ENCODE measurements at regions not wholly inside any gene's neighbourhood (a gene's known extent, or its start where the extent isn't known, plus 50 kb on each side); places are given as distances from the start of the nearest gene placed in this dataset.
A peak's percentile ranks its signal among the peaks of the same experiment; 100 is the strongest.

DNA sequence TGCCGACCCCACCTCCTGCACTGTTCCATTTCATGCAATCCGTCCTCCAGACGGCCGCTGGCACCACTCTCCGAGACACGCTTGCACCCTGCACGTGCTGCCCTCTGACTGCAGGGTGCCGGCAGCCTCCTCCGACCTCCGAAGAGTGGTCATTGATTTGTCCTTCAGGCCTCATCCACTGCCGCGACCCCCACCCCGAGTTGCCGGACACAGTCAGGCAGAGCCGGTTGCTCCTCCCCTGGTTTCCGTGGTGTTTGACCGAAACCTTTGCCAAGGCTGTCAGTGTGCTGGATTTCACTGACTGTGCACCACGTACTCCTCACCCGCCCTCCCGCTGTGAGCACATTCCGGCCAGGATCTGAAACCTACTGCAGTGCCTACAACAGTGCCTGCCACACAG is 156.4 kb upstream of the PDE10A start:
- DNase-seq (ENCODE audit: low spot score) = no peak

DNA sequence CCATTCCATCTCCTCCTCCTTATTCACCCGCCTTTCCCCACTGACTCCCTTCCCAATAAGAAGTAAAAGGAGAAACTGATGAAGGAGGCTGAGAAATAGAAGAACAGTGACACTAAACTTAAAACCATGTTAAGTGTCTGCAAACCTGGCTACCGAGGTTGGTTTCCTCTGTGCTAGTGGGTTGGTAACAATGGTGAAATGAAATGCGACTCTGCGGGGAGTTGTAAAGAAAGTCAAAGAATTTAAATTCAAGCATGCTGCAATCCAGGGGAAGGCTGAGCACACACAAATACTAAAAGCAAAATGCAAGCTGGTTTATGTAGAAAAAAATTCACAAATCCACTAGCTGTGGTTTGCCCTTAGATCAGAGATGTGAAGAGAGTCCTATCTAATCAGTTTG is 155.2 kb upstream of the PDE10A start:
- DNase-seq (ENCODE audit: low spot score) = no peak

- no peak for DNase-seq (ENCODE audit: low spot score)
These were observed 154.7 kb upstream of the PDE10A start for GRCh38 chr6:165817771-165818170.

- DNase-seq (ENCODE audit: low spot score) = no peak
These were observed 154.1 kb upstream of the PDE10A start for GRCh38 chr6:165817148-165817547.

GRCh38 chr6:165814679-165815078 is 151.6 kb upstream of the PDE10A start:
- no peak for DNase-seq (ENCODE audit: low spot score)

DNA sequence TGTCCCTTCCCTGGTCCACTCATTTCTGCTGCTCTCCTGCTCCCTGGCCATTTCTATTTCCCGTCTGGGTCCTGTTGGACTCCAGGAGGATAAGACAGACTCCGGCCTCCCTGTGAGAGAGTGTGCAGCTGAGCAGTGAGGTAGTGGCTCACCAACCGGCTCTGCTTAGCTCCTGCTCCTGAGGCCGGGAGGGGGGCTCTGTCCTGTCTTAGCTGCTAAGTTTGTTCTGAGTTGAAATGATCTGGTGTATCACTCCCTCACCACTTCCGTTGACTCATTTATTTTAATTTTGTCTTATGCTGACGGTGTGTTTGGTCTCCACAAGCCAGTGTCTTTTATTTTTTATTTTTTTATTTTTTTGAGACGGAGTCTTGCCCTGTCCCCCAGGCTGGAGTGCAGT is 148.5 kb upstream of the PDE10A start:
- no peak for DNase-seq (ENCODE audit: low spot score)

DNA sequence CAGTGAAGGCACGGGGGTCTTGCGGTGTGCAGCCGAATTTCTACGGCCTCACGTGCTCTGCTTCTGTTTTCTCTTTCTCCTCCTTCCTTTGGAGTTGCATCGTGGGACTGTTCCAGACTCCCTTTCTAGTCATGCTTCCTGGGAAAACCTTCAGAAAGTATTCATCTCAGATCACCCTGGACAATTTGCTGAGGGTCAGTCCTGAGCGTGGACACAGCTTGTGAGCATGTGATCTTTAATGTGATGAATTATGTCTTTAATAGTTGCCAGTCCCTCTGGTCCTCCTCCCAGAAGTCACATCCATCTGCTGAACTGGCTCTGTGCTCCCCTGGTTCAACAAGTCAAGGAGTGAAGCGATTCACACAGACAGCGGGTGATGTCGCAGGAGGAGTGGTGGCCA is 145.0 kb upstream of the PDE10A start:
- no peak for DNase-seq (ENCODE audit: low spot score)

DNA sequence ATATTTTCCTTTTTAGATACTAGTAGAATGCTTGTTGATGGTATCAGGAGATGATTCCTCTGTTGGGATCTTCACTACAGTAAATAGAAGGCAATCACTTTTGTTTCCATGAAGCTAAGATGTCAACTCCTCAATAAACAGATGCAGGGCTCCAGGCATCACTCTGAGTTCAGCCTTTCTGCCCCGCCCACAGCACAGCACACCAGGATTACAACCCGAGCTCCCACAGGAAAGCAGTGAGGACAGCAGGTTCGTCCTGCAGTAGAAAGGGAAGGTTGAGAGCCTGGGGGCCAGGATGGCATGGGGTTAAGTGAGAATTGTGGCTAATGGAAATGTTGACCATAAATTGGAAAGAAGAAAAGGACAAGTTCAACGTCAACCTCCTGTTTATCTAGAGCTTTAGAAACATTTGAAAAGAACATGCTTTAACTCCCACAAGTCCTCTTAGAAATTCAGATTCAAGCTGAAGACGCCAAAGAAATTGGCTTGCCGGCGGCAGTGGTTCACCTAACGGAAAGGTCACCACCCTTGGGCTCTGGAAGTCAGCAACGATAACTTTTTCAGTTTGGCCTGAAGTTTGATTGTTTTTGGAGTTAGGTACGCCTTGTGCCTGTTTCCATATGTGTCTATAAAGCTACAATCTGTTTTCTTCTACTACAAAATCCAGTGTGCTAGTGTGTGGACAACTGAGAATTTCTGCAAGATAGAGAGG is 144.4 kb upstream of the PDE10A start:
- DNase-seq (ENCODE audit: low spot score) = no peak

- no peak for DNase-seq (ENCODE audit: low spot score)
These were observed 143.2 kb upstream of the PDE10A start for GRCh38 chr6:165806126-165806810.

GRCh38 chr6:165805636-165806035 is 142.6 kb upstream of the PDE10A start:
- no peak for DNase-seq (ENCODE audit: low spot score)

- DNase-seq (ENCODE audit: low spot score) = peak; percentile 51
These were observed 142.1 kb upstream of the PDE10A start for GRCh38 chr6:165805067-165805555.

DNA sequence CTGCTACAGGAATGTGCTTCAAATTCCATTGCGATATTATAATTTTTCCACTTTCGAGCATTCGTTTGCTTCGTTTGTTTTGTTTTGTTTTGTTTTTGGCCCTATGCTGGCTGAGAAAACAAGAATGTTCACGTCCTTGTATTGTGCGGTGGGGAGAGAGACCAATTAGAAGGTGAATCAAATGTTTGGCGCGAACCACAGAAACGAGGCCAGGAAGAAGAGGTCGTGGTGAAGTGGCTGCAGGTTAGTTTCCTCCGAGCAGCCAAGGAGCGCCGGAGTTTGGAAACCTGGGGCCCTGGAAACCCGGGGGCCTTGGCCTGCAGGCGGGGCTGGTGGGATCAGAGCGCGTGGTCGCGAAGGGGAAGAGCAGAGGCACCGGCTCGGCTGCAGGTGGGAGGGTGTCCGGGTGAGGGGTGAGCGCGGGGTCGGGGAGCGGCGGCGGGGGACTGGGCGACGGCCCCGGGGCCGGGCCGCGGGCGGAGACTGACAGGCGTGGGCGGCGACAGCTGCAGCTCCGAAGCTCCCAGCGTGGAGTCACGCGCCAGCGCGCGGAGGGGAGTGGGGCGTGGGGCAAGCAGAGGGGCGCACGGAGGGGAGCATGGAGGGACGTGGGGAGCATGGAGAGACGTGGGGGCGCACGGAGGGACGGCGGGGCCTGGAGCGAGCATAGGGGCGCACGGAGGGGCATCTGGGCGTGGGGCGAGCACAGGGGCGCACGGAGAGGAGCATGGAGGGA is 141.5 kb upstream of the PDE10A start:
- DNase-seq (ENCODE audit: low spot score) = peak; percentile 54

DNA sequence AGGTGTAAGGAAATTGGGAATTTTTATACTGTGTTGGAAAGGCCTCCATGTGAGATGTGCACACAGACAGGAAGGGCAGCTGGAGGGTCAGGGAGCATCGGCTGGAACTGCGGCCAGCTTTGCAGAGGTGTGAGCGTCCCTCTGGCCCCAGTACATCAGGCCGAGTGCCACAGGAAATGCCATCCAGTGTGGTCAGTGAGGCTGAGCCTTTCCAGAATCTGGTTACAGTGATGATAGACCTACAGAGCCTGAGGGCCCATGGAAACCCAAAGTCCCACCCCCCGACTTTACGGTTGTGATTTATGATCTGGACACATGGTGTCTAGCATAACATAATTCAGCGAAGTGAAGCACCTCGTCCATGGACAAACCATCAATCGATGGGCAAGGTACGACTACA is 137.3 kb upstream of the PDE10A start:
- DNase-seq (ENCODE audit: low spot score) = no peak

DNA sequence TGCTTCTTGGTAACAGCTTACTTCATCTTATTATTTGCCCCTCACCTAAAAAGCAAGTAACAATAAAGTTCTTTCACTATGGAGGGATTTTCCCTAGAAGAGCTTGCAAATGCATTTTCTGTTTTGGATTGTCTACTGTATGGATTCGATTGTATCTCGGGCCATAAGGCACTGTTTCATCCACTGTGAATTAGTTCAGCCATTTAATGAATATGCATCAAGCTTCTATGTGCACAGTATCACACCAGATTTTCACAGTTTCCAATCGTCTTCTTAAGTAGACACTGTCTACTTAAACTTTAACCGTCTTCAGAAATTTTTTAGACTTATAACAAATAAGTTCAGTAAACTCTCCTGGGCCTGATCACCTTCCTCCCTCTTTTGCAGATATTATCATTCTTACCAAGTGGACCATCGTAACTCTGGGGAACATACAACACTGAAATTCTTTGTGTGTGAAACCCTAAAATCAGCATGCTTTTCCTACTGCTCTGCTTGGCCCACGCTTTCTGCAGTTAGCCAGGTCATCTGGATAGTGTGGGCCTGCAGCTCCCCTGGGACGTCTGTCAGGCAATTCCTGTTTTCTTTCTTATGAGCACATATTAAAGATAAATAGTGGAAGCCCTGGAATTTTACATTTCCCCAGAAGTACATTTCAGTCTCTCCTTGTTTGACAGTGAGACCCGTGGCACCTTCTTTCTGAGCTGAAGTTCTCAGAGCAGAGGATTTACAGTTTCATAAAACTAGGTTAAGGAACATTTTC is 136.5 kb upstream of the PDE10A start:
- no peak for DNase-seq (ENCODE audit: low spot score)

- no peak for DNase-seq (ENCODE audit: low spot score)
These were observed 135.9 kb upstream of the PDE10A start for GRCh38 chr6:165798991-165799390.

DNA sequence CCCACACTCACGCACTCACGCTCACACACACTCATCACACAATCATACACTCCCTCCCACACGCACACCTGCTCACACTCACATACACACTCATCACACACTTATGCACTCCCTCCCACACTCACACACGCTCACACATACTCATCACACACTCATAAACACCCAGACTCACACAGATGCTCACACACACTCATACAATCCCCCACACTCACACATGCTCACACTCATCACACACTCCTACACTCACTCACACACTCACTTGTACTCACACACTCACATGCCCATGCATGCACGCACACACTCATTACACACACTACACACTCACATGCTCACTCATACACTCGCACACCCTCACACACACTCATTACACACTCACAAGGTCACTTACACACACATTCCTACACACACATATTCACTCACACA is 131.1 kb upstream of the PDE10A start:
- DNase-seq (ENCODE audit: low spot score) = no peak

DNA sequence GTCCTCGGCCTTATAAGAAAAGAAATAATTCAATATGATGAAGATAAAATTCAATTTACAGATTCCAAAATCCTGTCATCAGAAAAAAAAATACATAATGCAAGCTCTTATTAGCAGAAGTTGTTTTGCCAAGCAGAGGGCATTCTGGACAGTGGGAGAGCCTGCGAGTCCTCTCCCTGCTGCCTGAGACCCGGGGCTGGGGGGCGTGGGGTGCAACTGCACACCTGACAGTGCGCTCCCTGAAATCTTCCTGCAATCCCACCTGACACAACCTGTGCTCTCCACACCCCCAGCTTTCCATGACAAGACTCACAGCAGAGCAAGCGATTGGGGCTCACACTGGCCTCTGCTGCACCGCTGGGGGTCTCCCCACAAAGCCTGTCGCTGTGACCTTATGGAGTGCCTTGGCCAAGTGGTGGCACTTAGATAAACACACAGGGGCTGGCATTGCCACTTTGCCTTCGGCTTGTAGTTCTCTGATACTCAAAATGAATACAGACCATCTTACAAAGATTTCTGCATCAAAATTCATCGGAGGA is 130.3 kb upstream of the PDE10A start:
- no peak for DNase-seq (ENCODE audit: low spot score)

DNA sequence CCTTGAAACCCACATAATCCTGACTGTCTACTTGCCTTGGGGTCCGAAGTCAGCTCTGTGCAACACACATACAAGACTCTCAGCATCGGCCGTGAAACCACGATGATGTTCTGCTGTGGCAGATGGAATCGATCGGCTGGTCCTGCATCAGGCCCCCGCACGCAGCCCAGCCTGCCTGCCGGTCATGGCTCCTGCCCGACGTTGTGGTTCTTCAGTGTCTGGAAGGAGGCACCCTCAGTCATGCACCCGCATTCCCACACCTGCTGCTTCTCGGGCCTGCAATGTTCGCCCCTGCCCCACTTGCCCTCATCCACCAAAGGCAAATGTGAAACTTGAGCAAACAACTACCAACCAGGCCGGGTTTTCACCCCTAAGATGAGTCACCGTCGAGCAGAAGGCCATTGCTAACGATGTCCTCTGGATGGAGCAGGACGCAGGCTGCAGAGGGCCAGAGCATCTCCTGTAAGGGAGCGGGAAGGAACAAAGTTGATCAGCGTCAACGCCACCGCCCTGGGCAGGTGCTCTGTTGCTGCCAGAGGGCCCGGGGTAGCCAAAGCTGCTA is 128.9 kb upstream of the PDE10A start:
- DNase-seq (ENCODE audit: low spot score) = no peak

DNA sequence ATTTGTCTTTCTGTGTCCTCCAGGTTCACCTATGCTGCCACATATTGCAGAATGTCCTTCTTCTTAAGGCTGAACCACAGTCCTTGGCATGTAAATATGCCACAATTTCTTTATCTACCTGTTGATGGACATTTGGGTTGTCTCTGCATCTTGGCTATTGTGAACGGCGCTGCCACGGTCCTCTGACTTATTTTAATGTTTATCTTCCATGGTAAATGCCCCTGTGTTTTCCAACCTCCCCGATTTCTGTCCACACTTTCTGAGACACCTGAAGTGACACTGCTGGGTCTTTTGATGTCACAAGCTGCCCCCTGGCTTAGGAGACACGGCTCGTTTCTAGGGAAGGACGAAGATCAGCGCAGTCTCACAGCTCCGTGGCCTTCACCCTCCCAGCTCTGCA is 128.3 kb upstream of the PDE10A start:
- no peak for DNase-seq (ENCODE audit: low spot score)

DNA sequence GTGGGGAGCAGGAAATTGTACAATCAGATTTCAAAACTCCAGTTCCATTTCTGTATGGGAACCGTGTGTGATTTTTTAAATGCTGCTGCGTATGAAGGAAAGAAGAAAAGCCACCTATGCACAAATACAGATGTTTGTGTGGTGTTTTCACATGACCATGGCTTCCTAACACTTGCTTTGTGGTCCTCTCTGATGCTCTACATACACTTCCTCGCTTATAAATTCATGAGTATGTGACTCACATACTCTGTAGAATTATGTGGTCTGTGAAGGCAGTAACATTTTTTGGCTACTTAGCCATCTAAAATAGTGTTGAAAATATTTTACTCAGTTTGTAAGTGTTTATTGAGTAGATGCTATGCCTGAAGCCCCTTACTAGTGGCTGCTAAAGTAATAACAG is 119.8 kb upstream of the PDE10A start:
- DNase-seq (ENCODE audit: low spot score) = no peak

GRCh38 chr6:165782134-165782533 is 119.1 kb upstream of the PDE10A start:
- DNase-seq (ENCODE audit: low spot score) = no peak

DNA sequence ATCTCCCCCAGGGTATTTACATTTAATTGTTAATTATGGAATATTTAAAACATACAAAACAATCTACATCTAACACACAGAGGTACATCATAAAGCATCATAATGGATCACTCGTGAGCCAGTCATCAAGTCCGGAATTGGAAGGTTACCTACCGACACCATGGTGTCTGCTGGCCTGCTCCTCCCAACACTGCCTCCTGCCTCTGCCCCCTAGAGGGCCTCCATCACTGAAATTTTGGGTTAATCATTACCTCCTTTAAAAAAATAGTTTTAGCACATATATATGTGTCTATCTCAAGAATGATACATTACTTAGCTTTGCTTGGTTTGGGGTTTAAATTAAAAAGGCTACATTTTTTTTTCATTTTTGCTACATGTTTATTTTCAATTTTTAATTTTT is 114.6 kb upstream of the PDE10A start:
- no peak for DNase-seq (ENCODE audit: low spot score)

Measured in iPS-NIHi11 (cell line).